GM12878 (cell line): ENCODE measurements at regions not wholly inside any gene's neighbourhood (a gene's known extent, or its start where the extent isn't known, plus 50 kb on each side); places are given as distances from the start of the nearest gene placed in this dataset.

Experiments used
- ATAC-seq: fragments of 200-7000 bp; cut with Tn5 transposase; 3 replicates; pipeline ENCODE4 v1.9.1; 2020; ENCODE audit warnings: mild to moderate bottlenecking, moderate library complexity
- BruUV-seq: library from RNA; stranded (reverse); fragments of 400-500 nt; replicated peaks from 2 replicates; lab custom pipeline; 2021; lab: Mats Ljungman, UMichigan
- CTCF ChIA-PET: fragments of 300-600 bp; sonication (Branson Sonifier 250); formaldehyde crosslinking; extraction: SDS; loops from one replicate; lab custom pipeline; 2021; ENCODE audit warnings: inconsistent platforms; lab: Yijun Ruan, JAX
- POLR2A ChIA-PET: fragments of 350-600 bp; formaldehyde crosslinking; extraction: SDS; loops from one replicate; lab custom pipeline; 2021; ENCODE audit warnings: inconsistent platforms; lab: Charles Lee
- RAD21 ChIA-PET: fragments of 300-600 bp; sonication (Branson Sonifier 250); formaldehyde crosslinking; loops from one replicate; lab custom pipeline; 2023; ENCODE audit warnings: antibody characterized with exemption; ENCODE audit not compliant: unreplicated experiment; lab: Charles Lee
- SMC1A ChIA-PET: fragments of 300-600 bp; sonication (Branson Sonifier 250); formaldehyde crosslinking; loops from one replicate; lab custom pipeline; 2023; ENCODE audit not compliant: unreplicated experiment, uncharacterized antibody; lab: Charles Lee
- DNase-seq: peaks from one replicate; pipeline ENCODE4 v3.0.0-alpha.2; 2011; ENCODE audit warnings: low read depth, low spot score
- FAIRE-seq: peaks from 3 replicates; lab custom pipeline; 2011; peaks lifted over from hg19 to GRCh38; lab: Jason Lieb, UNC
- H2AFZ ChIP-seq: 2 replicates; pipeline ENCODE4 v1.6.0; 2011; ENCODE audit warnings: low read depth, low read length, control low read depth; ENCODE audit not compliant: control insufficient read depth
- H3K27ac ChIP-seq: 2 replicates; pipeline ENCODE4 v1.5.1; 2011; ENCODE audit warnings: control low read depth; ENCODE audit not compliant: control insufficient read depth, insufficient read depth
- H3K27me3 ChIP-seq, 2 experiments: replicated peaks in 1 of 2; 2 replicates each; pipeline versions ENCODE4 v1.6.0 to v1.6.1; 2011; ENCODE audit warnings: low read length in 1 of 2; ENCODE audit not compliant: control insufficient read depth in 2 of 2, insufficient read depth in 2 of 2
- H3K36me3 ChIP-seq, 2 experiments: 2 replicates each; pipeline ENCODE4 v1.5.1; 2011; ENCODE audit warnings: low read length in 1 of 2; ENCODE audit not compliant: control insufficient read depth in 2 of 2, insufficient read depth in 2 of 2
- H3K4me1 ChIP-seq: 2 replicates; pipeline ENCODE4 v1.6.1; 2011; ENCODE audit warnings: mild to moderate bottlenecking, low read length, moderate library complexity, mixed read lengths; ENCODE audit not compliant: control insufficient read depth, insufficient read depth
- H3K4me2 ChIP-seq: 2 replicates; pipeline ENCODE4 v1.6.0; 2011; ENCODE audit warnings: control low read depth; ENCODE audit not compliant: control insufficient read depth, insufficient read depth
- H3K4me3 ChIP-seq: fragments of 200-600 bp; sonication (generic); 2 replicates; pipeline ENCODE4 v1.5.1; 2016
- H3K79me2 ChIP-seq: 2 replicates; pipeline ENCODE4 v1.6.0; 2011; ENCODE audit warnings: low read length; ENCODE audit not compliant: control insufficient read depth, insufficient read depth
- H3K9ac ChIP-seq: 2 replicates; pipeline ENCODE4 v1.8.0; 2011; ENCODE audit warnings: low read length, control low read depth, mixed read lengths; ENCODE audit not compliant: control insufficient read depth, insufficient read depth
- H3K9me3 ChIP-seq: replicated peaks from 3 replicates; pipeline ENCODE4 v1.5.1; 2011; ENCODE audit warnings: mild to moderate bottlenecking, low read length; ENCODE audit not compliant: control insufficient read depth, insufficient read depth
- H4K20me1 ChIP-seq: 2 replicates; pipeline ENCODE4 v1.6.0; 2011; ENCODE audit not compliant: control insufficient read depth, insufficient read depth
- BHLHE40 ChIP-seq, 2 experiments: fragments of 450-650 bp in 1 of 2; IDR thresholded peaks; 2 replicates each; pipeline ENCODE4 v1.6.1; 2011 to 2017; ENCODE audit warnings: low read depth in 2 of 2, borderline replicate concordance in 1 of 2, improper control_type of control experiment in 1 of 2, low read length in 1 of 2, mild to moderate bottlenecking in 1 of 2
- CHD1 ChIP-seq: IDR thresholded peaks from 2 replicates; pipeline ENCODE4 v1.6.1; 2012; ENCODE audit warnings: low read depth, low read length, improper control_type of control experiment
- EED ChIP-seq: sonication (generic); IDR thresholded peaks from 2 replicates; pipeline ENCODE4 v1.6.1; 2016; ENCODE audit warnings: antibody characterized with exemption, low read depth
- EZH2 ChIP-seq: IDR thresholded peaks from 2 replicates; pipeline ENCODE4 v1.6.1; 2012; ENCODE audit warnings: low read depth, mild to moderate bottlenecking, control low read depth, inconsistent platforms, low read length, borderline replicate concordance; ENCODE audit not compliant: control insufficient read depth
- FOS ChIP-seq: IDR thresholded peaks from 3 replicates; pipeline ENCODE4 v1.6.1; 2011; ENCODE audit warnings: borderline replicate concordance; ENCODE audit not compliant: insufficient read length; ENCODE audit errors: extremely low read depth
- MYB ChIP-seq: fragments of 150-350 bp; IDR thresholded peaks from 2 replicates; pipeline ENCODE4 v1.6.1; 2014; ENCODE audit warnings: mild to moderate bottlenecking, low read depth, low read length, borderline replicate concordance
- NFYA ChIP-seq: IDR thresholded peaks from 2 replicates; pipeline ENCODE4 v1.6.1; 2011; ENCODE audit warnings: low read depth, mild to moderate bottlenecking, low read length, improper control_type of control experiment, borderline replicate concordance
- RAD51 ChIP-seq: fragments of 450-650 bp; IDR thresholded peaks from 2 replicates; pipeline ENCODE4 v1.6.1; 2016; ENCODE audit warnings: moderate library complexity, mild to moderate bottlenecking, inconsistent platforms
- TARDBP ChIP-seq: IDR thresholded peaks from 2 replicates; pipeline ENCODE4 v1.6.1; 2016; ENCODE audit warnings: borderline replicate concordance
- YBX1 ChIP-seq: fragments of 450-650 bp; IDR thresholded peaks from 2 replicates; pipeline ENCODE4 v1.6.1; 2016; ENCODE audit warnings: antibody characterized with exemption
- ZNF217 ChIP-seq: fragments of 450-650 bp; IDR thresholded peaks from 2 replicates; pipeline ENCODE4 v1.6.1; 2017; ENCODE audit warnings: antibody characterized with exemption, mild to moderate bottlenecking
- ZNF274 ChIP-seq: IDR thresholded peaks from one replicate; pipeline ENCODE4 v1.8.0; 2011; ENCODE audit not compliant: insufficient read length, insufficient read depth
- WGBS: methylation state at CpG from one replicate; pipeline ENCODE4 v1.1.6; 2016; ENCODE audit warnings: low lambda C conversion rate; ENCODE audit not compliant: insufficient replicate concordance, insufficient coverage; ENCODE audit errors: missing lambda C conversion rate; 5-methylcytosine and 5-hydroxymethylcytosine counted together
- in situ Hi-C: fragments of 300-500 bp; cut with MboI; formaldehyde crosslinking; loops from 9 replicates; pipeline ENCODE4 v1.14.3; 2018; ENCODE audit warnings: mixed read lengths
- intact Hi-C: fragments of 100-400 bp; cut with micrococcal nuclease; formaldehyde crosslinking; loops from one replicate; pipeline ENCODE4 v1.14.2; 2022; ENCODE audit not compliant: unreplicated experiment
- TF ChIP-seq, protein P1 (sequence below): IDR thresholded peaks from 2 replicates; pipeline ENCODE4 v1.6.1; 2012; ENCODE audit warnings: low read depth, low read length, improper control_type of control experiment
- TF ChIP-seq, protein P2 (sequence below): IDR thresholded peaks from 2 replicates; pipeline ENCODE4 v1.6.1; 2011; ENCODE audit warnings: low read depth, low read length, improper control_type of control experiment, borderline replicate concordance
- TF ChIP-seq, protein P3 (sequence below): fragments of 450-650 bp; IDR thresholded peaks from 2 replicates; pipeline ENCODE4 v1.6.1; 2017; ENCODE audit warnings: low read depth, mild to moderate bottlenecking, moderate library complexity
- TF ChIP-seq, protein P4 (sequence below): fragments of 450-650 bp; IDR thresholded peaks from 2 replicates; pipeline ENCODE4 v1.6.1; 2017; ENCODE audit warnings: antibody characterized with exemption, mild to moderate bottlenecking, moderate library complexity
- TF ChIP-seq, protein P5 (sequence below): fragments of 150-350 bp; IDR thresholded peaks from 2 replicates; pipeline ENCODE4 v1.6.1; 2014; ENCODE audit warnings: mild to moderate bottlenecking, low read depth, low read length

DNA sequence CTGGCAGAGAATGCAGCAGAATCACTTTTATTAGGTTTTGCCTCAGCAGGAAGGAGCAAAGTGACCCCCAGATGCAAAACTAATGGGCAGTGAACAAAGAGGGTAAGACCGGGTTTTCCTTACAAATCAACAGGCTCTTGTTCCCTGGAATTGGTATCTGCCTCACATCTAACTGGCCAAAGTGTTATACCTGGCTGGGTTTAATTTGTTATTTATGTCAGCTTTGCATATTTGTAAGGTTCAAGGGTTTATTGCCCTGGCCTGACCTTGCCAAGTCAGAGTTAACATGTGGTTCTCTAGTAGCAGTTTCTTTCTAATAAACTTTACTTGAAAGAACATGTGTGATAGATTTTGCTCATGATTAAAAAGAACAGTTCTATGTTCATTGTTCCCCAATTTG, 431.7 kb upstream of the NR2F2 start:
- CTCF ChIA-PET = interaction anchor here (1.5 kb wide), 1 partner anchor 147 kb away, joined by 3 read pairs; no protein-coding TSS in a partner anchor
- H3K27ac ChIP-seq = no peak overlapping the region
- in situ Hi-C loops = no loop called here
- H3K4me1 ChIP-seq = no peaks in the 10 kb centered on the region
- H3K27me3 ChIP-seq = no peaks in the 10 kb centered on the region
- H3K9me3 ChIP-seq = no peaks in the 10 kb centered on the region; the same call in 2 of the 3 replicates
- H3K4me3 ChIP-seq = no peak overlapping the region
- H3K4me2 ChIP-seq = no peak overlapping the region
- H4K20me1 ChIP-seq = no peaks in the 10 kb centered on the region
- POLR2A ChIA-PET = interaction anchor here (0.9 to 1.6 kb wide), 2 partner anchors 9 to 13 kb away, joined by 3 to 4 read pairs; no protein-coding TSS in a partner anchor
- H2AFZ ChIP-seq = no peak overlapping the region
- intact Hi-C loops = no loop called here
- DNase-seq (no peak), FAIRE-seq (no peak), ATAC-seq (no peak)
- SMC1A ChIA-PET = interaction anchor here (1.2 to 2.5 kb wide), 6 partner anchors 8 to 36 kb away, joined by 3 to 11 read pairs (median 6); no protein-coding TSS in a partner anchor
- WGBS = 96% methylated on average over 1 of the region's 1 CpG
- H3K9ac ChIP-seq = no peak overlapping the region
- RAD21 ChIA-PET = interaction anchor here (1.1 to 1.5 kb wide), 2 partner anchors 13 to 143 kb away, joined by 3 read pairs; no protein-coding TSS in a partner anchor
- no TSS peak for BruUV-seq
- H3K36me3 ChIP-seq = no peaks in the 10 kb centered on the region
- no peaks in the 10 kb centered on the region for H3K79me2 ChIP-seq
- TF ChIP-seq EZH2 (no peak), MYB (no peak), YBX1 (no peak), ZNF274 (no peak), BHLHE40 (IDR thresholded peaks at IDR 0.05; ENCODE audit: borderline replicate concordance in 1 of 2, low read depth in 2 of 2, low read length in 1 of 2) (no peak), ZNF217 (no peak), CHD1 (no peak), TARDBP (no peak), EED (no peak), NFYA (no peak), RAD51 (no peak), FOS (no peak)
- TF ChIP-seq, protein P1, sequence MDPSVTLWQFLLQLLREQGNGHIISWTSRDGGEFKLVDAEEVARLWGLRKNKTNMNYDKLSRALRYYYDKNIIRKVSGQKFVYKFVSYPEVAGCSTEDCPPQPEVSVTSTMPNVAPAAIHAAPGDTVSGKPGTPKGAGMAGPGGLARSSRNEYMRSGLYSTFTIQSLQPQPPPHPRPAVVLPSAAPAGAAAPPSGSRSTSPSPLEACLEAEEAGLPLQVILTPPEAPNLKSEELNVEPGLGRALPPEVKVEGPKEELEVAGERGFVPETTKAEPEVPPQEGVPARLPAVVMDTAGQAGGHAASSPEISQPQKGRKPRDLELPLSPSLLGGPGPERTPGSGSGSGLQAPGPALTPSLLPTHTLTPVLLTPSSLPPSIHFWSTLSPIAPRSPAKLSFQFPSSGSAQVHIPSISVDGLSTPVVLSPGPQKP = no peak
- TF ChIP-seq, protein P2, sequence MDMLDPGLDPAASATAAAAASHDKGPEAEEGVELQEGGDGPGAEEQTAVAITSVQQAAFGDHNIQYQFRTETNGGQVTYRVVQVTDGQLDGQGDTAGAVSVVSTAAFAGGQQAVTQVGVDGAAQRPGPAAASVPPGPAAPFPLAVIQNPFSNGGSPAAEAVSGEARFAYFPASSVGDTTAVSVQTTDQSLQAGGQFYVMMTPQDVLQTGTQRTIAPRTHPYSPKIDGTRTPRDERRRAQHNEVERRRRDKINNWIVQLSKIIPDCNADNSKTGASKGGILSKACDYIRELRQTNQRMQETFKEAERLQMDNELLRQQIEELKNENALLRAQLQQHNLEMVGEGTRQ = no peak
- TF ChIP-seq, protein P3, sequence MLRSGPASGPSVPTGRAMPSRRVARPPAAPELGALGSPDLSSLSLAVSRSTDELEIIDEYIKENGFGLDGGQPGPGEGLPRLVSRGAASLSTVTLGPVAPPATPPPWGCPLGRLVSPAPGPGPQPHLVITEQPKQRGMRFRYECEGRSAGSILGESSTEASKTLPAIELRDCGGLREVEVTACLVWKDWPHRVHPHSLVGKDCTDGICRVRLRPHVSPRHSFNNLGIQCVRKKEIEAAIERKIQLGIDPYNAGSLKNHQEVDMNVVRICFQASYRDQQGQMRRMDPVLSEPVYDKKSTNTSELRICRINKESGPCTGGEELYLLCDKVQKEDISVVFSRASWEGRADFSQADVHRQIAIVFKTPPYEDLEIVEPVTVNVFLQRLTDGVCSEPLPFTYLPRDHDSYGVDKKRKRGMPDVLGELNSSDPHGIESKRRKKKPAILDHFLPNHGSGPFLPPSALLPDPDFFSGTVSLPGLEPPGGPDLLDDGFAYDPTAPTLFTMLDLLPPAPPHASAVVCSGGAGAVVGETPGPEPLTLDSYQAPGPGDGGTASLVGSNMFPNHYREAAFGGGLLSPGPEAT = no peak
- TF ChIP-seq, protein P4, sequence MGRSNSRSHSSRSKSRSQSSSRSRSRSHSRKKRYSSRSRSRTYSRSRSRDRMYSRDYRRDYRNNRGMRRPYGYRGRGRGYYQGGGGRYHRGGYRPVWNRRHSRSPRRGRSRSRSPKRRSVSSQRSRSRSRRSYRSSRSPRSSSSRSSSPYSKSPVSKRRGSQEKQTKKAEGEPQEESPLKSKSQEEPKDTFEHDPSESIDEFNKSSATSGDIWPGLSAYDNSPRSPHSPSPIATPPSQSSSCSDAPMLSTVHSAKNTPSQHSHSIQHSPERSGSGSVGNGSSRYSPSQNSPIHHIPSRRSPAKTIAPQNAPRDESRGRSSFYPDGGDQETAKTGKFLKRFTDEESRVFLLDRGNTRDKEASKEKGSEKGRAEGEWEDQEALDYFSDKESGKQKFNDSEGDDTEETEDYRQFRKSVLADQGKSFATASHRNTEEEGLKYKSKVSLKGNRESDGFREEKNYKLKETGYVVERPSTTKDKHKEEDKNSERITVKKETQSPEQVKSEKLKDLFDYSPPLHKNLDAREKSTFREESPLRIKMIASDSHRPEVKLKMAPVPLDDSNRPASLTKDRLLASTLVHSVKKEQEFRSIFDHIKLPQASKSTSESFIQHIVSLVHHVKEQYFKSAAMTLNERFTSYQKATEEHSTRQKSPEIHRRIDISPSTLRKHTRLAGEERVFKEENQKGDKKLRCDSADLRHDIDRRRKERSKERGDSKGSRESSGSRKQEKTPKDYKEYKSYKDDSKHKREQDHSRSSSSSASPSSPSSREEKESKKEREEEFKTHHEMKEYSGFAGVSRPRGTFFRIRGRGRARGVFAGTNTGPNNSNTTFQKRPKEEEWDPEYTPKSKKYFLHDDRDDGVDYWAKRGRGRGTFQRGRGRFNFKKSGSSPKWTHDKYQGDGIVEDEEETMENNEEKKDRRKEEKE = no peak
- TF ChIP-seq, protein P5, sequence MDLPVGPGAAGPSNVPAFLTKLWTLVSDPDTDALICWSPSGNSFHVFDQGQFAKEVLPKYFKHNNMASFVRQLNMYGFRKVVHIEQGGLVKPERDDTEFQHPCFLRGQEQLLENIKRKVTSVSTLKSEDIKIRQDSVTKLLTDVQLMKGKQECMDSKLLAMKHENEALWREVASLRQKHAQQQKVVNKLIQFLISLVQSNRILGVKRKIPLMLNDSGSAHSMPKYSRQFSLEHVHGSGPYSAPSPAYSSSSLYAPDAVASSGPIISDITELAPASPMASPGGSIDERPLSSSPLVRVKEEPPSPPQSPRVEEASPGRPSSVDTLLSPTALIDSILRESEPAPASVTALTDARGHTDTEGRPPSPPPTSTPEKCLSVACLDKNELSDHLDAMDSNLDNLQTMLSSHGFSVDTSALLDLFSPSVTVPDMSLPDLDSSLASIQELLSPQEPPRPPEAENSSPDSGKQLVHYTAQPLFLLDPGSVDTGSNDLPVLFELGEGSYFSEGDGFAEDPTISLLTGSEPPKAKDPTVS = no peak
